HFF-Myc (cell line): ENCODE measurements at regions not wholly inside any gene's neighbourhood (a gene's known extent, or its start where the extent isn't known, plus 50 kb on each side); places are given as distances from the start of the nearest gene placed in this dataset.

Source experiments
- DNase-seq: peaks from one replicate; pipeline ENCODE4 v3.0.0-alpha.2; 2011; ENCODE audit warnings: low read depth; ENCODE audit errors: extremely low read depth
- H3K4me3 ChIP-seq: replicated peaks from 2 replicates; pipeline ENCODE4 v1.5.1; 2011; ENCODE audit warnings: low read depth, mild to moderate bottlenecking, control low read depth, low read length
- CTCF ChIP-seq: IDR thresholded peaks from 2 replicates; pipeline ENCODE4 v1.5.1; 2012; ENCODE audit warnings: mild to moderate bottlenecking, low read depth, low read length, control low read depth; ENCODE audit errors: missing control alignments

DNA sequence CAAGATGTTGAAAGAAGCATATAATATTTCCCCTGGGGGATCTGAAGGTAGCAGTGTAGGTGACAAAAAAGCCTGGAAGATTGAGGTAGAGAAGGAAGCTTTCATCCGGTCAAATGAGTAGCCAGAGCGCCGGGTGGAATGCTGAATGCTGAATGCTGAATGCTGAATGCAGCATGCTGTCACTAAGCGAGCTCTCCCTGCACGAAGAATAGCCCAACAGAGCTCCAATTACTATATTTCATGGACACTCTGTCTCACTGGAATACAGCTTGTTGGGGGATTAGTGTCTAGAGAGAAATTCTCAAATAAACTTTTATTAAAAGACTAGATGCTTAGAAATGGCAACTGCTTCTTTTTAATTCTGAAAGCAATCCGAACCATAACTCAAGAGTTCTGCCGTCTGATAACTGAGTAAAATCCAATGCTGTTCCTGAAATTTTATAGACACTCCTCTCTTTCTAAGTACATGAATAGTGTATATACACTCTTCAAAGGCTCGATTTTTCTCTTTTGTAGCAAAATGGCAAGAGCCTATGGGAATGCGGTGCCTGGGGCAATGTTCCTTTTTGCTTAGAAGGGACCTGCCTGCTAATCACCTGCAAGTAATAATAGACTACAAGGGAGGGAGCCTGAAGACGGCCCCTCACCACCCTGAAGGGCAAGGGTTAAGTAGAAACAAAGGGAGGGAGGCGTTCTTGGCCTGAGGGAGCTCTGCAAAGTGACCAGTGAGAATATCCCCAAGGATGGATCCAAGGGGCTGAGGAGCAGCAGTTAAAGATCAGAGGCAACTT, 203.7 kb upstream of the ESRRG start:
- no peak overlapping the region for H3K4me3 ChIP-seq
- no peak for DNase-seq
- TF ChIP-seq CTCF: no peak

DNA sequence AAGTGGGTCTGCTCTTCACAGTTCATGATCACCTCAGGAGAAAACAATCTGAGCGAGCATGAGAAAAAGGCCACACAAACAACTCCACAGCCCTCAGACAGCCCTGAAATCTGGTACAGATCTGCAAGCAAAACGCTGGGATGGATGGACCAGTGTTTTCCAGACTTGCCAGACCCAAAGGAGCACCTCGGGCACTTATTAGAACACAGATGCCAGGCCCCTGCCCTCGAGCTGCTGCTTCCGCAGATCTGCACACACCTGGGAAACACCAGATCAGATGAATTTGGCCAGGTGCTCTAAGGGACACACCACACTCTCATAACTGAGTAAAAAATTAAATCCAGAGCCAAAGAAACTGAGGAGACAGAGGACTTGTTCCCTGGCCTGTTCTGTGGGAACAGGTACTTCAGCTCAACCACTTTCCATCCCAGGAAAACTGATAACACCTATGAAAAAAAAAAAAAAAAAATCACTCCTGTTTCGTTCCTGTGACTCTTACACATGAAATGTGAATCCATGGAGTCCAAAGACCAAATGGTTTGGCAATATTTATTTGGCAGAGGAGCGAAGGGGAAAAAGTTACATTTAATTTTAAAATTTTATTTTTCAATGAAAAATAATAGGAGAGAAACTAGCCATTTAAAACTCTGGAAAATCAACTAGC, 202.9 kb upstream of the ESRRG start:
- no peak for TF ChIP-seq CTCF
- no peak overlapping the region for H3K4me3 ChIP-seq
- DNase-seq: no peak

- no peak for DNase-seq
- no peak overlapping the region for H3K4me3 ChIP-seq
- no peak for TF ChIP-seq CTCF
Measured at GRCh38 chr1:216924732-216925131, 201.5 kb upstream of the ESRRG start.

GRCh38 chr1:216923601-216924000, 200.4 kb upstream of the ESRRG start:
- TF ChIP-seq CTCF: no peak
- no peak for DNase-seq

DNA sequence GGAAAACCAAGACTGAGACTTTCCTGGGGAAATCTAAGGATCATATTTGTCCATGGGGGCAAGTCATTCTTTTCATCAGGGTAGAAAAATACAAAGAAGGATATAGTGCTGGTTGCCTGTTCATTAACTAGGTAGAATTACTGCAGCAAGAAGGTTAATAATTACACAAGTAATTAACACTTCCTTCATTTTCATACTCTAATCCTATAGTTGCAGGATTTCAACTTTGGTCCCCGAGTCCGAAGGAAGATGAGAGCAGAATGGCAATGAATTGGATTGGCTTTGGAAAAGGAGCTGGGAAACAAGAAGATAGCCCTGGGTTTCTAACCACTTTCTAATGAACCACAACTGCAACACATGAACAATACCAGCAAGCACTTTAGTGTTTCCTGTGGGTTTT, 199.2 kb upstream of the ESRRG start:
- no peak for DNase-seq
- H3K4me3 ChIP-seq: no peak overlapping the region
- TF ChIP-seq CTCF: no peak

More at GRCh38 chr1:216923601-216924000, 200.4 kb upstream of the ESRRG start:
- no peak overlapping the region for H3K4me3 ChIP-seq

DNA sequence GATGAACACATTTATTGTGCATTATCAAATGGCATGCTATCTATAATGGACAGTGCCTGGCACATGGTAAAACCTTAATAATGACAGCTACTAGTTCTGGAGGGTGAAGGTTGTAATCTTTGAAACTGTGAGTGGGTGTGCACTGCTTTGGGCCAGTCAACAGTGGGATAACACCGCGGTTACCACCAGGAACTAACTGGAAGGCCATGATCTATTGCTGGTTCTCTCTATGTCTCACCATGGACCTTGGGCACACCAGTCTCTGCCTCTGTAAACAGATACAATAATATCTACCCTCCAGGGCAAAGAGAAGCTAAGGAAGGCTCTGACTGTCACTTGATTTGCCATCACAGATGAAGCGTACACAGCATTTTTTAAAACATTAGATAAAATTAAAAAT, 198.6 kb upstream of the ESRRG start:
- H3K4me3 ChIP-seq: no peak overlapping the region
- no peak for TF ChIP-seq CTCF
- DNase-seq: no peak
